Osteoblast (primary cell): ENCODE measurements at regions not wholly inside any gene's neighbourhood (a gene's known extent, or its start where the extent isn't known, plus 50 kb on each side); places are given as distances from the start of the nearest gene placed in this dataset.

Experiments used
- DNase-seq: peaks from one replicate; pipeline ENCODE4 v3.0.0; 2011; ENCODE audit warnings: low spot score, mixed read lengths; ENCODE audit not compliant: insufficient read length; ENCODE audit errors: missing footprints
- H2AFZ ChIP-seq: 2 replicates; pipeline ENCODE4 v1.6.0; 2011; ENCODE audit warnings: mild to moderate bottlenecking, low read length
- H3K27ac ChIP-seq: 2 replicates; pipeline ENCODE4 v1.5.1; 2011; ENCODE audit warnings: mild to moderate bottlenecking, low read depth, low read length, moderate library complexity
- H3K27me3 ChIP-seq: 2 replicates; pipeline ENCODE4 v1.6.0; 2012; ENCODE audit warnings: mild to moderate bottlenecking, control low read depth, inconsistent platforms, low read length, moderate library complexity; ENCODE audit not compliant: insufficient read depth
- H3K36me3 ChIP-seq: 2 replicates; pipeline ENCODE4 v1.5.1; 2011; ENCODE audit warnings: mild to moderate bottlenecking, low read length, control low read depth, moderate library complexity; ENCODE audit not compliant: insufficient read depth
- H3K4me1 ChIP-seq: 2 replicates; pipeline ENCODE4 v1.5.1; 2011; ENCODE audit warnings: mild to moderate bottlenecking, low read length, control low read depth, moderate library complexity; ENCODE audit not compliant: insufficient read depth
- H3K4me2 ChIP-seq: 2 replicates; pipeline ENCODE4 v1.6.0; 2011; ENCODE audit warnings: mild to moderate bottlenecking, low read length; ENCODE audit not compliant: insufficient read depth
- H3K4me3 ChIP-seq: fragments of 200-600 bp; sonication (generic); 3 replicates; pipeline ENCODE4 v1.5.1; 2012; ENCODE audit warnings: mild to moderate bottlenecking, low read length, inconsistent platforms; ENCODE audit not compliant: insufficient read depth
- H3K79me2 ChIP-seq: 2 replicates; pipeline ENCODE4 v1.6.0; 2012; ENCODE audit warnings: mild to moderate bottlenecking, low read length, control low read depth, inconsistent platforms; ENCODE audit not compliant: insufficient read depth
- H3K9me3 ChIP-seq: 2 replicates; pipeline ENCODE4 v1.5.1; 2011; ENCODE audit warnings: low read depth, low read length, control low read depth
- H4K20me1 ChIP-seq: 2 replicates; pipeline ENCODE4 v1.6.0; 2012; ENCODE audit warnings: mild to moderate bottlenecking, low read length, control low read depth; ENCODE audit not compliant: insufficient read depth
- CTCF ChIP-seq: IDR thresholded peaks from 2 replicates; pipeline ENCODE4 v1.5.1; 2011; ENCODE audit warnings: mild to moderate bottlenecking, low read depth, low read length, moderate library complexity; ENCODE audit errors: extremely low read depth

GRCh38 chr16:5907544-5907943, 809.9 kb upstream of the EEF2KMT start:
- H3K79me2 ChIP-seq: no peaks in the 10 kb centered on the region
- H3K36me3 ChIP-seq: no peaks in the 10 kb centered on the region
- H3K9me3 ChIP-seq: no peaks in the 10 kb centered on the region
- no peaks in the 10 kb centered on the region for H4K20me1 ChIP-seq
- H3K27ac ChIP-seq: no peak overlapping the region
- H3K4me3 ChIP-seq: no peak overlapping the region
- H3K27me3 ChIP-seq: no peaks in the 10 kb centered on the region
- no peak overlapping the region for H3K4me2 ChIP-seq
- DNase-seq: no peak
- H3K4me1 ChIP-seq: no peaks in the 10 kb centered on the region
- no peak overlapping the region for H2AFZ ChIP-seq
- no peak for TF ChIP-seq CTCF

- Histone ChIP-seq H2AFZ (no peak overlapping the region), H3K79me2 (no peaks in the 10 kb centered on the region), H4K20me1 (no peaks in the 10 kb centered on the region), H3K9me3 (no peaks in the 10 kb centered on the region), H3K4me2 (no peak overlapping the region), H3K27me3 (no peaks in the 10 kb centered on the region), H3K4me1 (no peaks in the 10 kb centered on the region), H3K36me3 (no peaks in the 10 kb centered on the region), H3K4me3 (no peak overlapping the region), H3K27ac (no peak overlapping the region)
- no peak for DNase-seq
- no peak for TF ChIP-seq CTCF
These were observed 808.8 kb upstream of the EEF2KMT start for GRCh38 chr16:5906351-5906750.

GRCh38 chr16:5905935-5906334, 808.3 kb upstream of the EEF2KMT start:
- no peaks in the 10 kb centered on the region for H3K4me1 ChIP-seq
- H3K4me3 ChIP-seq: no peak overlapping the region
- no peaks in the 10 kb centered on the region for H3K79me2 ChIP-seq
- H2AFZ ChIP-seq: no peak overlapping the region
- no peak for TF ChIP-seq CTCF
- peak; percentile 15 for DNase-seq
- H3K27ac ChIP-seq: no peak overlapping the region
- H3K4me2 ChIP-seq: no peak overlapping the region
- no peaks in the 10 kb centered on the region for H3K36me3 ChIP-seq
- H3K9me3 ChIP-seq: no peaks in the 10 kb centered on the region
- H4K20me1 ChIP-seq: no peaks in the 10 kb centered on the region
- H3K27me3 ChIP-seq: no peaks in the 10 kb centered on the region

- Histone ChIP-seq H3K9me3 (peaks cover 2% of the 10 kb centered on the region), H3K4me1 (no peaks in the 10 kb centered on the region), H3K27me3 (no peaks in the 10 kb centered on the region), H4K20me1 (no peaks in the 10 kb centered on the region), H3K79me2 (no peaks in the 10 kb centered on the region), H3K4me3 (no peak overlapping the region), H3K4me2 (no peak overlapping the region), H3K27ac (no peak overlapping the region), H2AFZ (no peak overlapping the region), H3K36me3 (no peaks in the 10 kb centered on the region)
- no peak for TF ChIP-seq CTCF
- peak; percentile 34 for DNase-seq
These were observed 806.2 kb upstream of the EEF2KMT start for GRCh38 chr16:5903832-5904231.
